ENCODE measurements at regions not wholly inside any gene's neighbourhood (a gene's known extent, or its start where the extent isn't known, plus 50 kb on each side); places are given as distances from the start of the nearest gene placed in this dataset.

DNA sequence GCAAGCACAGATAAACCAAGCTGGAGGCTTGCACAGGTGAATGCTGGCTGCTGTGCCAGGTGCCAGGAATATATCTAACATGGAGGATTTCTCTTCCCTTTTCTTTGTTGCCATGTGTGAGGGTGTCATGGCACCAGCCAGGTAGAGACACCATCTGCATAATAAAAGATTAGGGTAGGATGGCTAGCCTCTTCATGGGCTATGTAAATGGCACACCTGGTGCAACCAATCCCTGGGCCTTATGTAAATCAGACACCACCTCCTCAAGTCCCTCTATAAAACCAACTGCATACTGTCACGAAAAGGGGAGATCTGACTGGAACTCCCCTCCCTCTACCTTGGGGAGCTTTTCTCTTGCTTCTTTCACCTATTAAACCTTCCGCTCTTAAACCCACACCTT is 322.5 kb upstream of the POM121L12 start:
- no peak for DNase-seq (ENCODE audit: low read depth in 4 of 4, low spot score in 3 of 4)

DNA sequence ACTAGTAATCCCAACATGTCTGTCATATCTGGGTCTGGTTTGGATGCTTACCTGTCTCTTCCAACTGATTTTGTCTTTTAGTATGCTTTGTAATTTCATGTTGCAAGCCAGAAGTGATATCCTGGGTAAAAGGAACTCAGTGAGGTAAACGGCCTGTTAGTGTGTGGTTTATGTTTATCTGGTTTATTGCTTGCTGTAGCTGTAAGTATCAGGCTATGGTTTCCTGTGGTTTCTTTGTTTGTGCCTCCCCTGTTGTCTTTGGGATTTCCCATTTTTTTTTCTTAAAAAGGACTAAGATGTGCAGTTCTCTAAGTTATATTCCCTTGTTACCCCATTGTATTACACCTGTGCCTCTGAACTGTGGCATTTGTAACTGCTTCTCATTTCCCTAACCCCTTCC is 323.5 kb upstream of the POM121L12 start:
- no peak for DNase-seq (ENCODE audit: low read depth in 4 of 4, low spot score in 3 of 4)

GRCh38 chr7:52708846-52709245 is 326.6 kb upstream of the POM121L12 start:
- no peak for DNase-seq (ENCODE audit: low read depth in 4 of 4, low spot score in 3 of 4)

DNA sequence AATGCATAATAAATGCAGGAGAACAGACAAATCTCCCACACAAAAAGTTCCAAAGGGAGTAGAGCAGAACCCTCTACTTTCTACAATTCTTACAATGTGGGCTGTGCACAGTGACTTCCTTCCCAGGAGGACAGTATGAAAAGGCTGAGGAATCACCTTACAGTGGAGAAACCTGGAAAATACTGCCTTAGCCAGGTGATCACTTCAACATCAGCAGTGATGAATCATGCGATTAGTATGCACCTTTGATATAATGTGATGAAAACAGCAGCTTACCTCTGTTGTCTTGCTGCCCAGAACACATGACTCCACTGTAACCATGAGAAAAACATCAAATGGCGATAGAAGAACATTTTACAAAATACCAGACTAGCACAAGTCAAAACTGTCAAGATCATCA is 329.7 kb upstream of the POM121L12 start:
- no peak for DNase-seq (ENCODE audit: low read depth in 4 of 4, low spot score in 3 of 4)

DNA sequence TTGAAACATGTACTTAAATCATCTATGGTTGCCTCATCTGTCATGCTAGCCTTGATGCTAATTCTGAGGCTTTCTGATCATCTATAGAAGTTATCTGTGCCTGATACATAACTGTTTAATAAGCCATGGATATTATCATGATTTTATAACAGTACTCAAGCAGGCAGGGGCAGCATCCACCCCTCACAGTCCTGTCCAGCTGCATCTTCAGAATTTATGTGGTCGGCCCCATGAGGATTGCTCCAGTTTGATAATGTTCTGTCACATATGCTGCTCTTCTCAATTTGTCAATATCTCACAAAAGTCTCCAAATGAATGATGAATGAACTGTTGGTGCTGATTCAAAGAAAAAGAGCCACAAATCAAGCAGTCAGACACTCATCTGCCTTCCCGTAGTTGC is 335.1 kb upstream of the POM121L12 start:
- no peak for DNase-seq (ENCODE audit: low read depth in 4 of 4, low spot score in 3 of 4)

- DNase-seq (ENCODE audit: low read depth in 4 of 4, low spot score in 3 of 4), result no peak
These were observed 339.3 kb upstream of the POM121L12 start for GRCh38 chr7:52695973-52696595.

DNA sequence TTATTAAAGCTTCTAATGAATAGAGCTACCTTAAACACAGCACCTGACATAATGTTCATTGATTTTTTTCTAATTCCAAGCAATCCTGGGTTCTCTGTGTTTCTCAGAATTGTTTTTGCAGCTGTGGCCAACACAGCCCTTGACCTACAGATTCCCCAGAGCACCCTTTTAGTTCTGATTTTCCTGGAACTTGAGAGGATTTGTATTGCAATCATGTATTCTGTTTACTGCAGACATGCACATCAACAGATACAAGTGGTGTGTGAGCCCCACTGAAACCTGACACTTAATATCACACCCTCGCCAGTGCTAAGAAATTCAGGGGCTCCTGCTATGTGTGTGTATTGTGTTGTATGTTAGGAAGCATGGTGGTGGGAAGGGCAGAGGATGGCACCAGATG is 344.2 kb upstream of the POM121L12 start:
- DNase-seq (ENCODE audit: low read depth in 4 of 4, low spot score in 3 of 4), result no peak

- DNase-seq (ENCODE audit: low read depth in 4 of 4, low spot score in 3 of 4), result no peak
These were observed 345.5 kb upstream of the POM121L12 start for GRCh38 chr7:52689912-52690311.

- DNase-seq (ENCODE audit: low read depth in 4 of 4, low spot score in 3 of 4), result no peak
These were observed 350.1 kb upstream of the POM121L12 start for GRCh38 chr7:52685333-52685732.

DNA sequence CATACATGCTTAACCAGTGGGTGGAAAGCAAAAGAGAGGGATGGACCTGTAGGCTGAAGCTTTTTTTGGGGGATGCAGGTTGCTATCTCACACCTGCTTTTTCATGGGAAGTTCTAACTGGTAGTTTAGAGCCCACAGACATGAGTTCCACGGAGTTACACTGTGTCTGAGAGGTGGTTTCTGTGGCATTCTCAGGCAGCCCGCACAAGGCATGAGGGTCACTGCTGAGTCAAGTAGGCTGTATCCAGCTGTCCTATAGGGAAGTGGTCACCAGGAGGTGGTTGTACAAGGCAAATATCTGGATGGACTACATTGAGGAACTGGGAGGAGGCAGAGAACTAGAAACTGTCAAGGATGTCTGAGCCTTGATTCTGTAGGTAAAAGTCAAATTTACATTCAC is 351.0 kb upstream of the POM121L12 start:
- no peak for DNase-seq (ENCODE audit: low read depth in 4 of 4, low spot score in 3 of 4)

GRCh38 chr7:52682993-52683392 is 352.4 kb upstream of the POM121L12 start:
- no peak for DNase-seq (ENCODE audit: low read depth in 4 of 4, low spot score in 3 of 4)

GRCh38 chr7:52670608-52671225 is 364.7 kb upstream of the POM121L12 start:
- DNase-seq (ENCODE audit: low read depth in 4 of 4, low spot score in 3 of 4), result no peak

DNA sequence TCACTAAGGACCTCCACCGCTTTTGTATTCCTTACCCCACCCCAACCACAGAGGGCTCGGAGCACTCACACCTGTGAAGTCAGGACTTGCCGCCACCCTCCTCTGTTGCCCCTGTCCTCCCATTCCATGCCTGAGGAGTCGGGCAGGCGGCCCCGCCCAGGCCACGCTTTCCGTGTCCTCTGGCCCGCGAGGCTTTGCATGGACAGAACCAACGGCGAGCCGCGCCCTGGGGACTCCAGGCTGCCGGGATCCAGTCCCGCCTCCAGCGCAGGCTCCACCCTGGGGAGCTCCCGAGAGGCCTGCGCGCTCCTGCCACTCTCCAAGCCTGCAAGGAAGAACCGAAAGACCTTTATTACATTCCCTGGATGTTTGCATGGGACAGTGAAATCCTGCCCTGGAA is 366.4 kb upstream of the POM121L12 start:
- no peak for DNase-seq (ENCODE audit: low read depth in 4 of 4, low spot score in 3 of 4)

DNA sequence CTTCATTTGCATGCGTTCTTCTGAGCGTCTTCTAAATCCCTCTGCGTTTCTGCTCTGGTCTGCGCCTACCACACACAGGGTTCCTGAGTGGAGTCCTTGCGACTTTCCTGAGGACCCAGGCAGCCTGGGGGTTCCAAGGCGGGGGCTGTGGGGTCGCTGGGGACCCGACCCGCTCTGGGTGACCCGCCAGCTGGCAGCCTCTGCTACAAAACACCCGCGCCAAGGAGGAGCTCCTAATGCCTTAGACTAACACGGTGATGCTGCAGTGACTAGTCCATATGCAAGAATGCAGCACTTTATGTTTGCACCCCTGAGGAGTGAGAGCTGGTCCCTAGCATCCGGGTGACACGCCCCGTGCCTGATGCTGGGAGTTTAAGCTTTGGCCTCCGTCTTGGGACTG is 367.0 kb upstream of the POM121L12 start:
- no peak for DNase-seq (ENCODE audit: low read depth in 4 of 4, low spot score in 3 of 4)

GRCh38 chr7:52659178-52659577 is 376.3 kb upstream of the POM121L12 start:
- DNase-seq (ENCODE audit: low read depth in 4 of 4, low spot score in 3 of 4), result no peak

DNA sequence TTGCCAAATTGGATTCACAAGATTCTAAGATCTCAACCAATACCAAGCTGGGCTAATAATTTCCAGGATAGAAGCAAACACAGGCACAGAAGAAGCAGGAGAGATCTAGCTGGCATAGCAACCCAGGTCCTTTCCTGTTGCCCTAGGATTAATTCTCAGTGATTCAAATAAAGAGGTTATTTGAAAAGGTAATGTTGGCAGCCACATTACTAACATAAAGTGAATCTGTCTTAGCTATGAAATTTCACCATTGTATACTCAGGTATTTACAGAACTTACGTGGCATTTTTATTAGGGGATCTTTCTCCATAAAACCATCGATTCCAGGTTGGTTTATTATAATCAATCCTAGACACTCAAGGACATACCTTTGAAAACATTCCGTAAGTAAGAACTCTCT is 379.3 kb upstream of the POM121L12 start:
- no peak for DNase-seq (ENCODE audit: low read depth in 4 of 4, low spot score in 3 of 4)

DNA sequence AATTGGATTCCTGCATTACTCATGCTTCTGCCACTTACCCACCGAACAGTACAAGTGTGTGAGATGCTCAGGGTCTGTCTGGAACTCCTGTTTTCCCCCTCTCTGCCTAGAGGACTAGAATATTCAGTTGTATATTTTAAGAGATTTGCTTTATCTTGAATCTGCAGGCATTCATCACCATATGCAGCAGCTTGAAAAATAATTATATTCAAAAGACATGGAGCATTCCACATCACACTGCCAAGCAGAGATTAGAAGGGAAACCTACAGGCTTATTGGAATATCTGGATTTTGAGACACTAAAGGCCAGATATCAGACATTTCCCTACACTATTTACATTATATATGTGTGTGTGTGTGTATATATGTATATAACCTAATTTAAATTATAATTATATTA is 382.8 kb upstream of the POM121L12 start:
- DNase-seq (ENCODE audit: low read depth in 4 of 4, low spot score in 3 of 4), result no peak

- no peak for DNase-seq (ENCODE audit: low read depth in 4 of 4, low spot score in 3 of 4)
These were observed 386.6 kb upstream of the POM121L12 start for GRCh38 chr7:52648872-52649271.

GRCh38 chr7:52647046-52647445 is 388.4 kb upstream of the POM121L12 start:
- no peak for DNase-seq (ENCODE audit: low read depth in 4 of 4, low spot score in 3 of 4)

GRCh38 chr7:52639981-52640380 is 395.5 kb upstream of the POM121L12 start:
- DNase-seq (ENCODE audit: low read depth in 4 of 4, low spot score in 3 of 4), result no peak

- DNase-seq (ENCODE audit: low read depth in 4 of 4, low spot score in 3 of 4), result no peak
These were observed 396.3 kb upstream of the POM121L12 start for GRCh38 chr7:52639126-52639525.

DNA sequence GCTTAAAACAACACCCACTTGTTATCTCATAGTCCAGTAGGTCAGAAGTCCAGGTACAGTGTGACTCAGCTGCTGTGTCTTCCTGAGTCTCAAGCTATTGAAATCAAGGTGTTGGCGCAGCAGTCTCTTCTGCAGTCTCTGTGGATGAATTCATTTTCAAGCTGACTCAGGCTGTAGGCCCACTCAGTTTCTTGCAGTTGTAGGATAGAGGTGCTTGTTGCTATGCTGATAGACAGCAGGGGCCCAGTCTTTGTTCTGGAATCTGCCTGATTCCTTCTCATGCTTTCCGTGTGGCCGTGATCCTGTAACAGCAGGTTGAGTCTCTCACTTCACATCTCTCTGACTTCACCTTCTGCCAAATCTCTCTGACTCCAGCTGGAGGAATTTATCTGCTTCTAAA is 400.4 kb upstream of the POM121L12 start:
- no peak for DNase-seq (ENCODE audit: low read depth in 4 of 4, low spot score in 3 of 4)

GRCh38 chr7:52620849-52621248 is 414.6 kb upstream of the POM121L12 start:
- no peak for DNase-seq (ENCODE audit: low read depth in 4 of 4, low spot score in 3 of 4)

Measured in left renal pelvis (tissue), 4 donors.